Gastroesophageal sphincter (tissue), 3 donors: ENCODE measurements at regions not wholly inside any gene's neighbourhood (a gene's known extent, or its start where the extent isn't known, plus 50 kb on each side); places are given as distances from the start of the nearest gene placed in this dataset.

Experiments
- EP300 ChIP-seq: sonication (generic); formaldehyde crosslinking; IDR thresholded peaks from one replicate; pipeline ENCODE4 v1.6.1; 2017; ENCODE audit warnings: antibody characterized with exemption, mild to moderate bottlenecking
- POLR2AphosphoS5 ChIP-seq: sonication (generic); formaldehyde crosslinking; IDR thresholded peaks from one replicate; pipeline ENCODE4 v1.6.1; 2017; ENCODE audit warnings: antibody characterized with exemption
- TF ChIP-seq, protein P1 (sequence below), 4 experiments: fragments of 200-600 bp in 2 of 4; fragments of 450-650 bp in 2 of 4; sonication (generic) in 1 of 4; IDR thresholded peaks; one replicate each; pipeline ENCODE4 v1.5.1; 2017 to 2019; ENCODE audit warnings: antibody characterized with exemption in 4 of 4, mild to moderate bottlenecking in 2 of 4, moderate library complexity in 2 of 4

GRCh38 chr10:57094965-57095364 lies 733.9 kb upstream of the ZWINT start:
- TF ChIP-seq, protein P1, sequence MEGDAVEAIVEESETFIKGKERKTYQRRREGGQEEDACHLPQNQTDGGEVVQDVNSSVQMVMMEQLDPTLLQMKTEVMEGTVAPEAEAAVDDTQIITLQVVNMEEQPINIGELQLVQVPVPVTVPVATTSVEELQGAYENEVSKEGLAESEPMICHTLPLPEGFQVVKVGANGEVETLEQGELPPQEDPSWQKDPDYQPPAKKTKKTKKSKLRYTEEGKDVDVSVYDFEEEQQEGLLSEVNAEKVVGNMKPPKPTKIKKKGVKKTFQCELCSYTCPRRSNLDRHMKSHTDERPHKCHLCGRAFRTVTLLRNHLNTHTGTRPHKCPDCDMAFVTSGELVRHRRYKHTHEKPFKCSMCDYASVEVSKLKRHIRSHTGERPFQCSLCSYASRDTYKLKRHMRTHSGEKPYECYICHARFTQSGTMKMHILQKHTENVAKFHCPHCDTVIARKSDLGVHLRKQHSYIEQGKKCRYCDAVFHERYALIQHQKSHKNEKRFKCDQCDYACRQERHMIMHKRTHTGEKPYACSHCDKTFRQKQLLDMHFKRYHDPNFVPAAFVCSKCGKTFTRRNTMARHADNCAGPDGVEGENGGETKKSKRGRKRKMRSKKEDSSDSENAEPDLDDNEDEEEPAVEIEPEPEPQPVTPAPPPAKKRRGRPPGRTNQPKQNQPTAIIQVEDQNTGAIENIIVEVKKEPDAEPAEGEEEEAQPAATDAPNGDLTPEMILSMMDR (IDR thresholded peaks at IDR 0.05): no peak
- TF ChIP-seq EP300: no peak
- TF ChIP-seq POLR2AphosphoS5: no peak
